ENCODE measurements at regions not wholly inside any gene's neighbourhood (a gene's known extent, or its start where the extent isn't known, plus 50 kb on each side); places are given as distances from the start of the nearest gene placed in this dataset.

DNA sequence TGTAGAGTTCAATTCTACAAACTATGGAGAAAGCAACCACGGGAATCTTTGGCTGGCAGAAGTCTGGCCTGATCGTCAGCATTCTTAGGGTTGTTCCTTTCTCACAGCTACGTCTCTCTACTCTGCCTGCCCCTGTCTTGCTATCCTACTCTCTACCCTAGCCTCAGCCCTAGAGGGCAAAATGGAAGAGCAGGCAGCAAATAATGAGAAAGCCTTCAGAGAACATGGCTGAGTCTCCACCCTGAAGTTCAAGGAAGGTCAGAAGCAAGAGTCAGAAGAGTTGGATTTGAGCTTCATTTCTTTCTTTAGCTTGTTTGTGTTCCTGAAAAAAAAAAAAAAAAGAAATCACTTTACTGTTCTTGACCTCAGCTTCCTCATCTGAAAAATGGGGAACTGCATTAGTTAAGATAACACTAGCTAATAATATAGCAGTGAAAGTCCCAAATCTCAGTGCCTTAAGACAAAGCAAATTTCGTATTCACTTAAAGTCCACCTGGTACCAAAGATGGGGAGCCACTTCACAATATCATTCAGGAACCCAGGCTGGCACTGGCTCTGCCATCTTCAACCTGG, 50.2 kb upstream of the CCND2 start:
- H3K27ac ChIP-seq = no peak overlapping the region
- TF ChIP-seq, protein P1, sequence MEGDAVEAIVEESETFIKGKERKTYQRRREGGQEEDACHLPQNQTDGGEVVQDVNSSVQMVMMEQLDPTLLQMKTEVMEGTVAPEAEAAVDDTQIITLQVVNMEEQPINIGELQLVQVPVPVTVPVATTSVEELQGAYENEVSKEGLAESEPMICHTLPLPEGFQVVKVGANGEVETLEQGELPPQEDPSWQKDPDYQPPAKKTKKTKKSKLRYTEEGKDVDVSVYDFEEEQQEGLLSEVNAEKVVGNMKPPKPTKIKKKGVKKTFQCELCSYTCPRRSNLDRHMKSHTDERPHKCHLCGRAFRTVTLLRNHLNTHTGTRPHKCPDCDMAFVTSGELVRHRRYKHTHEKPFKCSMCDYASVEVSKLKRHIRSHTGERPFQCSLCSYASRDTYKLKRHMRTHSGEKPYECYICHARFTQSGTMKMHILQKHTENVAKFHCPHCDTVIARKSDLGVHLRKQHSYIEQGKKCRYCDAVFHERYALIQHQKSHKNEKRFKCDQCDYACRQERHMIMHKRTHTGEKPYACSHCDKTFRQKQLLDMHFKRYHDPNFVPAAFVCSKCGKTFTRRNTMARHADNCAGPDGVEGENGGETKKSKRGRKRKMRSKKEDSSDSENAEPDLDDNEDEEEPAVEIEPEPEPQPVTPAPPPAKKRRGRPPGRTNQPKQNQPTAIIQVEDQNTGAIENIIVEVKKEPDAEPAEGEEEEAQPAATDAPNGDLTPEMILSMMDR (IDR thresholded peaks at IDR 0.05) = no peak
- H3K27me3 ChIP-seq (replicated peaks; ENCODE audit: insufficient read depth) = no peaks in the 10 kb centered on the region
- H3K9me3 ChIP-seq = no peaks in the 10 kb centered on the region
- H3K4me3 ChIP-seq = no peak overlapping the region
- no peaks in the 10 kb centered on the region for H3K4me1 ChIP-seq (ENCODE audit: control insufficient read depth in 1 of 2, low read depth in 2 of 2)
- ATAC-seq (ENCODE audit: insufficient number of reproducible peaks, low FRiP score, low read depth) (no peak), DNase-seq (ENCODE audit: low spot score) (no peak)
- H3K36me3 ChIP-seq = no peaks in the 10 kb centered on the region

DNA sequence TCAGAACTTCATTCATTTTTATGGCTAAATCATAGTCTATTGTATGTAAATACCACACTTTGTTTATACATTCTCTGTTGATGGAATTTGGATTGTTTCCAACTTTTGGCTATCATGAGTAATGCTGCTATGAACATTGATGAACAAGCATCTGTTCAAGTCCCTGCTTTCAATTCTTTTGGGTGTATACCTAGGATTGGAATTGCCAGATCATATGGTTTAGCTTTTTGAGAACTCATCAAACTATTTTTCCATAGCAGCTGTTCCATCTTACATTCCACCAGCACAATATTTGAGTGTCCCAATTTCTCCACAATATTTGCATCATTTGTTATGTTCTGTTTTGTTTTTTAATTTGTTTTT, 52.3 kb upstream of the CCND2 start:
- no peaks in the 10 kb centered on the region for H3K4me1 ChIP-seq (ENCODE audit: control insufficient read depth in 1 of 2, low read depth in 2 of 2)
- TF ChIP-seq, protein P1 (IDR thresholded peaks at IDR 0.05) = no peak
- no peaks in the 10 kb centered on the region for H3K9me3 ChIP-seq
- no peak for ATAC-seq (ENCODE audit: insufficient number of reproducible peaks, low FRiP score, low read depth)
- H3K27me3 ChIP-seq (replicated peaks; ENCODE audit: insufficient read depth) = no peaks in the 10 kb centered on the region
- no peaks in the 10 kb centered on the region for H3K36me3 ChIP-seq
- no peak for DNase-seq (ENCODE audit: low spot score)
- no peak overlapping the region for H3K27ac ChIP-seq
- H3K4me3 ChIP-seq = no peak overlapping the region

DNA sequence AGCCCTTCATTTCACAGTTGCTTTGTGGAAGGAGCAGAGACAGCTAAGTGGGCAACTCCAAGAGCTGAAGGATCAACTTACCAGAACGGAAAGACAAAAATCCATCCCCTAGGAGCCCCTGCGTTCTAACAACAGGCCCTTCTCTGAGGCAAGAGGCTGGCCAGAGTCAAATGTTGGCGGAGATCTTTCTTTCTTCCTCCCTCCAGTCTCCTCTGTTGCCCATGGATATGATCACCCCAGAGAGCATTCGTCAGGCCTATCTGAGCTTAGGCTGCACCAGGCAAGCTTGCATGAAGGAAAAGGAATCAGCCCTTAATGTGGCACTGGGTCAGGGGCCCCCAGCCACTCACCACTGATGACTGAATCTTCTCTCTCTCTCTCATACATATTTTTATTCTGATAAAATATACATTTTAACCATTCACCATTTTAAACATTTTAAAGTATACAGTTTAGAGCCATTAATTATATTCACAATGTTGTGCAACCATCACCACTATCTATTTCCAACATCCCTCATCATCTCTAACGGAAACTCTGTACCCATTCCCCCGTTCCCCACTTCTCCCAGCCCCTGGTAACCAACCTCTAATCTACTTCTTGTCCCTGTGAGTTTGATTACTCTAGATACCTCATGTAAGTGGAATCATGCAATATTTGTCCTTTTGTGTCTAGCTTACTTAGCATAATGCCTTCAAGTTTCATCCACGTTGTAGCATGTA, 52.9 kb upstream of the CCND2 start:
- ATAC-seq (ENCODE audit: insufficient number of reproducible peaks, low FRiP score, low read depth) (no peak), DNase-seq (ENCODE audit: low spot score) (no peak)
- TF ChIP-seq, protein P1 (IDR thresholded peaks at IDR 0.05) = no peak
- no peaks in the 10 kb centered on the region for H3K36me3 ChIP-seq
- H3K27ac ChIP-seq = no peak overlapping the region
- no peaks in the 10 kb centered on the region for H3K4me1 ChIP-seq (ENCODE audit: control insufficient read depth in 1 of 2, low read depth in 2 of 2)
- no peak overlapping the region for H3K4me3 ChIP-seq
- no peaks in the 10 kb centered on the region for H3K9me3 ChIP-seq
- H3K27me3 ChIP-seq (replicated peaks; ENCODE audit: insufficient read depth) = no peaks in the 10 kb centered on the region

DNA sequence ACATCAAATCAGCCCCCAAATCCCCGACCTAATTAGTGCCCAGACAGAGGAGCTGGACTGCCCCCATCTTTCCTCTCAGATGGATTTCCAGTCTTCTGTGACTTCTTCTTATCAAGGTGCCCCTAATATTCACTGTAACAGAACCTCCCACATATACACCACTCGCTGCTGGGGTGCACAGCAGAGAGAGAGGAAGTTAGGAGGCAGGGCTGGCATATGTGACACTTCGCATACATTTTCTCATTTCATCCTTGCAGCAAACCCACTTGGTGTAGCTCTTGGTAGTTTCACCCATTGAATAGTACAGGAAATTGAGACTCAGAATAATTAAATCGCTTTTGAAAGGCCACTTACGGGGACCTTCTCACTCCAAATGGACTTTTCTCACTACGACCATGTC, 56.5 kb upstream of the CCND2 start:
- DNase-seq (ENCODE audit: low spot score) (no peak), ATAC-seq (ENCODE audit: insufficient number of reproducible peaks, low FRiP score, low read depth) (no peak)
- Histone ChIP-seq H3K36me3 (no peaks in the 10 kb centered on the region), H3K27ac (no peak overlapping the region), H3K9me3 (no peaks in the 10 kb centered on the region), H3K4me3 (no peak overlapping the region), H3K27me3 (replicated peaks; ENCODE audit: insufficient read depth) (no peaks in the 10 kb centered on the region), H3K4me1 (ENCODE audit: control insufficient read depth in 1 of 2, low read depth in 2 of 2) (no peaks in the 10 kb centered on the region)
- TF ChIP-seq, protein P1 (IDR thresholded peaks at IDR 0.05) = no peak

DNA sequence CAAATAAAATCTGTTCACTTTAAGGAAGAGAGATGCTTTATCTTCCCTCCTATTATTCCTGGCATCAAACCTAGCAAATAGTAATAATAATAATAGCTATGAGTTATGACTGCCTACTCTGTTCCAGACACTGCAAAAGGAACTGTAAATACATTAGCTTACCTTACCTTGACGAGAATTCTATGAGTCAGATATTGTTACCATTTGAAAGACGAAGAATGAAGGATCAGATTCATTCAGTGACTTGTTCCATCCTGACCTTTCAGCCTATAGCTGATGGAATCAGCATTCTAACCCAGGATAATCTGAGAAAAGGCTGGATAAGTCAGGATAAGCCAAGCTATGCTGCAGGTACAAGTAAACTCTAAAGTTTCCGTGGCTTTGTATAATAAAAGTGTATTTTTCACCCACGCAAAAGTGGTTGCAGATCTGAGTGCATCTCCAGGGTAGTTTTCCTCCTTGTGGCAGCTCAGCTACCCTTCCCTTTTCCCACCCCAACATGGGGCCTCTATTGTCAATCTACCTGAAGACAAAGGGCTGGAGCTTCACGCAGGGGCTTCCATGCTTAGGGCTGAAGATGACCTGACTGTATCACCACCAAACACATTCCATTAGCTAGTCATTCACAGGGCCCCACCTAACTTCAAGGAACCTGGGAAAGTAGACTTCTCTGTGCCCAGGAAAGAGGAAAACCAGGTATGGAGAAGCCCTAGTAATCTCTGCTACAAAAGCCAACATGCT, 57.2 kb upstream of the CCND2 start:
- Histone ChIP-seq H3K36me3 (no peaks in the 10 kb centered on the region), H3K4me3 (no peak overlapping the region), H3K4me1 (ENCODE audit: control insufficient read depth in 1 of 2, low read depth in 2 of 2) (no peaks in the 10 kb centered on the region), H3K9me3 (no peaks in the 10 kb centered on the region), H3K27ac (no peak overlapping the region), H3K27me3 (replicated peaks; ENCODE audit: insufficient read depth) (no peaks in the 10 kb centered on the region)
- ATAC-seq (ENCODE audit: insufficient number of reproducible peaks, low FRiP score, low read depth) (no peak), DNase-seq (ENCODE audit: low spot score) (no peak)
- TF ChIP-seq, protein P1 (IDR thresholded peaks at IDR 0.05) = no peak
